Heart left ventricle (tissue), 16 donors: ENCODE measurements at regions not wholly inside any gene's neighbourhood (a gene's known extent, or its start where the extent isn't known, plus 50 kb on each side); places are given as distances from the start of the nearest gene placed in this dataset.
"Not testable (repeated sequence)": the region's sequence is repeated elsewhere in the genome, so short reads cannot be mapped to it uniquely, and the experiment has no call there.

Experiments
- ATAC-seq, 4 donors: fragments of 200-7000 bp; cut with Tn5 transposase; one replicate each; pipeline ENCODE4 v1.9.1; 2020 to 2022; ENCODE audit warnings: moderate library complexity in 4 of 4, mild to moderate bottlenecking in 3 of 4, moderate number of reproducible peaks in 1 of 4
- DNase-seq, 5 donors: peaks; one replicate each; pipeline ENCODE4 v3.0.0-alpha.2; 2020
- H3K27ac ChIP-seq, 12 donors: fragments of 200-600 bp; sonication (generic) in 4 of 12; one replicate each; pipeline versions ENCODE4 v1.5.0 to v1.8.0; 2016 to 2022; ENCODE audit warnings: mild to moderate bottlenecking in 2 of 12
- H3K27me3 ChIP-seq, 9 donors: fragments of 200-600 bp; sonication (generic) in 2 of 9; one replicate each; pipeline versions ENCODE4 v1.5.1 to v1.8.0; 2016 to 2022; ENCODE audit warnings: mild to moderate bottlenecking in 3 of 9
- H3K36me3 ChIP-seq, 9 donors: fragments of 200-600 bp; sonication (generic) in 2 of 9; one replicate each; pipeline versions ENCODE4 v1.5.0 to v1.8.0; 2018 to 2022; ENCODE audit warnings: mild to moderate bottlenecking in 2 of 9
- H3K4me1 ChIP-seq, 12 donors: fragments of 200-600 bp; sonication (generic) in 4 of 12; one replicate each; pipeline versions ENCODE4 v1.5.0 to v1.8.0; 2016 to 2022; ENCODE audit warnings: mild to moderate bottlenecking in 3 of 12
- H3K4me3 ChIP-seq, 12 donors: fragments of 200-600 bp; sonication (generic) in 4 of 12; one replicate each; pipeline versions ENCODE4 v1.5.0 to v1.8.0; 2017 to 2022; ENCODE audit warnings: mild to moderate bottlenecking in 9 of 12, moderate library complexity in 4 of 12
- H3K9me3 ChIP-seq, 12 donors: fragments of 200-600 bp; sonication (generic) in 4 of 12; one replicate each; pipeline versions ENCODE4 v1.5.0 to v1.8.0; 2016 to 2022; ENCODE audit warnings: mild to moderate bottlenecking in 1 of 12
- CTCF ChIP-seq, 12 donors: fragments of 200-600 bp; sonication (generic) in 4 of 12; IDR thresholded peaks; one replicate each; pipeline versions ENCODE4 v1.5.0 to v1.8.0; 2018 to 2022; ENCODE audit warnings: antibody characterized with exemption in 12 of 12, mild to moderate bottlenecking in 5 of 12
- POLR2A ChIP-seq, 2 donors: fragments of 450-650 bp; IDR thresholded peaks; one replicate each; pipeline ENCODE4 v1.6.1; 2017; ENCODE audit warnings: antibody characterized with exemption in 2 of 2, mild to moderate bottlenecking in 2 of 2, moderate library complexity in 2 of 2
- WGBS, 4 donors: extraction: QIAGEN DNeasy Blood & Tissue Kit in 2 of 4; methylation state at CpG; one replicate each; pipeline versions ENCODE4 v1.1.5 to v1.1.7; 2013 to 2018; 5-methylcytosine and 5-hydroxymethylcytosine counted together
- intact Hi-C, 10 donors: fragments of 100-400 bp; cut with DNase I; formaldehyde crosslinking; loops; one replicate each; pipeline versions ENCODE4 v1.11.1 to v1.14.2; 2022
- donor health status: ischemic (EF 13 %, LVEDD 7.1; RV severe dilation, severe dysfunction).
- donor health status: healthy with polysubstance abuse.
- donor health status: DM: no; HTN: yes; CAD: no.
- donor health status: DM: no; HTN: no; CAD: no.
- donor health status: ischemic (EF 25% LVEDD 6.9; RV normal size, moderate dysfunction).
- donor health status: ischemic (EF 25% LVEDD 5.7; RV mildly dilated, moderate dysfunction).
- donor health status: healthy.
- donor health status: DM: yes; HTN: yes; CAD: no.
- donor health status: ischemic (EF 35%, LVEDD 5.7; RV mildly dilated, moderate dysfunction).
- donor health status: nonischemic (EF 11% LVEDD 7.7; RV severe dilation, severe dysfunction).
- donor health status: DM: yes; HTN: yes; CAD: no.
- donor health status: PGD.
- donor health status: ischemic (EF 29% LVEDD 5.4; RV normal size, mild dysfunction).
- donor health status: nonischemic (EF 23%, LVEDD 6.1; RV moderate dilation, normal function).

GRCh38 chr10:33052915-33053810 lies 95.1 kb upstream of the ITGB1 start:
- H3K4me1 ChIP-seq = peaks cover 0 to 14% (median 0%) of the 10 kb centered on the region in 12 donors
- no peak for DNase-seq
- H3K27ac ChIP-seq = peak overlapping the region in 2 of 12 donors; percentile 8 to 65
- no peak overlapping the region for H3K4me3 ChIP-seq
- ATAC-seq = peak in 3 of 4 donors; percentile 45 to 59 (median 49)
- 59 to 73% (median 62%) methylated on average over 9 of the region's 9 CpGs for WGBS, 4 donors
- H3K9me3 ChIP-seq = no peaks in the 10 kb centered on the region
- H3K36me3 ChIP-seq = no peaks in the 10 kb centered on the region
- no peaks in the 10 kb centered on the region for H3K27me3 ChIP-seq
- TF ChIP-seq CTCF (IDR thresholded peaks at IDR 0.05) = no peak
- TF ChIP-seq POLR2A (IDR thresholded peaks at IDR 0.05) = no peak
- intact Hi-C loops = no loop called here

DNA sequence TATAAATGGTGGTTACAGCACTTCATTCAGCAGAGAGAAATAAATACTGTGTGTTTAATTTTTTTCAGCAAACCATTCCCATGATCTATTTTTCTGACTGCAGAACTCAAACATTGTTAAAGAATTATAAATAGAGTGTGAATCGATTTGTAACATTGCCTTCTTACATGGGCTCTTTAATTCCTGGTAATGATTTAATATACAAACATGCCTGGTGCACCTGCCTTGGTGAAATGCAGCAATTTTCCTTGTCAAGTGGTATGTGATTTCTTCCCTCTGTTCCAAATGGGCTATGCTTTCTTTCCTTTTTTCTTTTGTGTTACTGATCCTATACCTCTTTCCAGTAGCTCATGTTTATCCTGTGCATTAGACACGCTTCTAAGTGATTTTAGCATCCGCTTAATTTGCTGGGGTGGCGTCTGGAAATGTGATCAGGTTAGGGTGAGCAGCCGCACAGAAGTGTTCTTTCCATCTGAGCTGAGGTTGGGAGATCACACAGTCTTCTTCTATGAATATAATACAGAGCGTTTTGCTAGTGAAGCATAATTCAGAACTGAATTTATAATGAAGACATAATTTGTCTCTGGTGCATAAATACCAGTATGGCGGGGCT lies 94.3 kb upstream of the ITGB1 start:
- ATAC-seq (no peak), DNase-seq (no peak)
- Histone ChIP-seq H3K27ac (no peak overlapping the region), H3K36me3 (no peaks in the 10 kb centered on the region), H3K9me3 (no peaks in the 10 kb centered on the region), H3K4me3 (no peak overlapping the region), H3K4me1 (peaks cover 0 to 14% (median 0%) of the 10 kb centered on the region in 12 donors), H3K27me3 (no peaks in the 10 kb centered on the region)
- intact Hi-C loops = no loop called here
- WGBS, 4 donors = 75 to 90% (median 82%) methylated on average over 7 of the region's 7 CpGs
- TF ChIP-seq POLR2A (IDR thresholded peaks at IDR 0.05) = no peak
- TF ChIP-seq CTCF (IDR thresholded peaks at IDR 0.05) = no peak

DNA sequence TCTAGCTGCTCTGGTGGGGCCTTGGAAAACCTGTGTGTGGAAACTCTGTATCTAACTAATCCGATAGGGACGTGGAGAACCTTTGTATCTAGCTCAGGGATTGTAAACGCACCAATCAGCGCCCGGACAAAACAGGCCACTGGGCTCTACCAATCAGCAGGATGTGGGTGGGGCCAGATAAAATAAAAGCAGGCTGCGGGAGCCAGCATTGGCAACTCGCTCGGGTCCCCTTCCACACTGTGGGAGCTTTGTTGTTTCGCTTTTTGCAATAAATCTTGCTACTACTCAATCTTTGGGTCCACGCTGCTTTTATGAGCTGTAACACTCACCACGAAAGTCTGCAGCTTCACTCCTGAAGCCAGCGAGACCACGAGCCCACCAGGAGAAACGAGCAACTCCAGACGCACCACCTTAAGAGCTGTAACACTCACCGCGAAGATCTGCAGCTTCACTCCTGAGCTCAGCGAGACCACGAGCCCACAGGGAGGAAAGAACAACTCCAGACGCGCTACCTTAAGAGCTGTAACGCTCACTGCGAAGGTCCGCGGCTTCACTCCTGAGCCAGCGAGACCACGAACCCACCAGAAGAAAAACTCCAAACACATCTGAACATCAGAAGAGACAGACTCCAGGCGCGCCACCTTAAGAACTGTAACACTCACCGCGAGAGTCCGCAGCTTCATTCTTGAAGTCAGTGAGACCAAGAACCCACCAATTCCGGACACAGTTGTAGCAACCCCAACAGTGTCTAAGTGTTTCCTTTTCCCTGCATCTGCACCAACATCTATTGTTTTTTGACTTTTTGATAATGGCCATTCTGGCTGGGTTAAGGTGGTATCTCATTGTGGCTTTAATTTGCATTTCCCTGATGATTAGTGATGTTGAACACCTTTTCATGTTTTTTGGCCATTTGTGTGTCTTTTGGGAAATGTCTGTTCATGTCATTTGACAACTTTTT lies 92.2 kb upstream of the ITGB1 start:
- peak overlapping the region in 1 of 12 donors; percentile 15 for H3K4me3 ChIP-seq
- H3K27me3 ChIP-seq, H3K36me3 ChIP-seq, ATAC-seq, DNase-seq, intact Hi-C loops, H3K9me3 ChIP-seq, H3K27ac ChIP-seq: not testable (repeated sequence)
- WGBS, 4 donors = 86 to 94% (median 92%) methylated on average over 33 of the region's 33 CpGs
- H3K4me1 ChIP-seq = peaks cover 0 to 14% (median 0%) of the 10 kb centered on the region in 12 donors

- Histone ChIP-seq H3K36me3 (no peaks in the 10 kb centered on the region), H3K4me1 (peaks cover 0 to 5% (median 0%) of the 10 kb centered on the region in 12 donors), H3K27ac (no peak overlapping the region), H3K27me3 (no peaks in the 10 kb centered on the region), H3K4me3 (no peak overlapping the region), H3K9me3 (no peaks in the 10 kb centered on the region)
- ATAC-seq = no peak
- intact Hi-C loops = no loop called here
- DNase-seq = no peak
- 94 to 99% (median 96%) methylated on average over 5 of the region's 5 CpGs for WGBS, 4 donors
- no peak for TF ChIP-seq POLR2A (IDR thresholded peaks at IDR 0.05)
- no peak for TF ChIP-seq CTCF (IDR thresholded peaks at IDR 0.05)
Measured at GRCh38 chr10:33048223-33048622, 90.2 kb upstream of the ITGB1 start.
